SJCRH30 (cell line): ENCODE measurements at regions not wholly inside any gene's neighbourhood (a gene's known extent, or its start where the extent isn't known, plus 50 kb on each side); places are given as distances from the start of the nearest gene placed in this dataset.
A peak's percentile ranks its signal among the peaks of the same experiment; 100 is the strongest.

Experiments
- DNase-seq, 2 experiments: peaks; one replicate each; pipeline ENCODE4 v3.0.0-alpha.2; 2015 to 2020
- H3K27ac ChIP-seq: fragments of 250-450 bp; sonication (Bioruptor Pico); 2 replicates; pipeline ENCODE4 v1.5.1; 2020; ENCODE audit warnings: mild to moderate bottlenecking, moderate library complexity
- H3K27me3 ChIP-seq: fragments of 250-450 bp; sonication (Bioruptor Pico); 2 replicates; pipeline ENCODE4 v1.5.1; 2020; ENCODE audit warnings: mild to moderate bottlenecking, moderate library complexity
- H3K36me3 ChIP-seq: fragments of 250-450 bp; sonication (Bioruptor Pico); 2 replicates; pipeline ENCODE4 v1.5.1; 2020; ENCODE audit warnings: mild to moderate bottlenecking, moderate library complexity
- H3K4me1 ChIP-seq: fragments of 250-450 bp; sonication (Bioruptor Pico); 2 replicates; pipeline ENCODE4 v1.5.1; 2020; ENCODE audit warnings: mild to moderate bottlenecking, moderate library complexity
- H3K4me3 ChIP-seq: fragments of 250-450 bp; sonication (Bioruptor Pico); 2 replicates; pipeline ENCODE4 v1.5.1; 2020; ENCODE audit warnings: mild to moderate bottlenecking, moderate library complexity
- H3K9me3 ChIP-seq: fragments of 250-450 bp; sonication (Bioruptor Pico); replicated peaks from 2 replicates; pipeline ENCODE4 v1.5.1; 2020; ENCODE audit warnings: mild to moderate bottlenecking, moderate library complexity

- no peak overlapping the region for H3K27ac ChIP-seq
- no peaks in the 10 kb centered on the region; the same call in 1 of the 2 replicates for H3K9me3 ChIP-seq
- H3K27me3 ChIP-seq, result no peaks in the 10 kb centered on the region
- H3K4me3 ChIP-seq, result no peak overlapping the region
- no peak for DNase-seq
- no peaks in the 10 kb centered on the region for H3K36me3 ChIP-seq
- H3K4me1 ChIP-seq, result peaks cover 16% of the 10 kb centered on the region
Measured at GRCh38 chr10:33111488-33112051, 153.5 kb upstream of the ITGB1 start.

GRCh38 chr10:33109788-33110469, 151.9 kb upstream of the ITGB1 start:
- no peak for DNase-seq
- no peaks in the 10 kb centered on the region for H3K27me3 ChIP-seq
- H3K27ac ChIP-seq, result no peak overlapping the region
- H3K4me3 ChIP-seq, result no peak overlapping the region
- no peaks in the 10 kb centered on the region; the same call in 1 of the 2 replicates for H3K9me3 ChIP-seq
- H3K36me3 ChIP-seq, result no peaks in the 10 kb centered on the region
- H3K4me1 ChIP-seq, result peaks cover 14% of the 10 kb centered on the region

GRCh38 chr10:33109384-33109783, 151.4 kb upstream of the ITGB1 start:
- no peak for DNase-seq
- no peaks in the 10 kb centered on the region for H3K36me3 ChIP-seq
- H3K27me3 ChIP-seq, result no peaks in the 10 kb centered on the region
- H3K4me1 ChIP-seq, result peaks cover 14% of the 10 kb centered on the region
- no peak overlapping the region for H3K27ac ChIP-seq
- H3K4me3 ChIP-seq, result no peak overlapping the region
- no peaks in the 10 kb centered on the region; the same call in 1 of the 2 replicates for H3K9me3 ChIP-seq

GRCh38 chr10:33107953-33108352, 149.9 kb upstream of the ITGB1 start:
- H3K36me3 ChIP-seq, result no peaks in the 10 kb centered on the region
- H3K4me1 ChIP-seq, result peaks cover 4% of the 10 kb centered on the region; the same call in 1 of the 2 replicates
- no peak overlapping the region for H3K4me3 ChIP-seq
- H3K9me3 ChIP-seq, result peaks cover 6% of the 10 kb centered on the region; the same call in 1 of the 2 replicates
- no peak overlapping the region for H3K27ac ChIP-seq
- H3K27me3 ChIP-seq, result no peaks in the 10 kb centered on the region
- DNase-seq, result no peak

- no peak overlapping the region for H3K27ac ChIP-seq
- H3K4me1 ChIP-seq, result no peaks in the 10 kb centered on the region
- no peaks in the 10 kb centered on the region for H3K36me3 ChIP-seq
- no peaks in the 10 kb centered on the region for H3K27me3 ChIP-seq
- no peak overlapping the region for H3K4me3 ChIP-seq
- peaks cover 6% of the 10 kb centered on the region; the same call in 1 of the 2 replicates for H3K9me3 ChIP-seq
- no peak for DNase-seq
Measured at GRCh38 chr10:33106767-33107166, 148.7 kb upstream of the ITGB1 start.

GRCh38 chr10:33103863-33104379, 145.9 kb upstream of the ITGB1 start:
- no peak for DNase-seq
- Histone ChIP-seq H3K4me3 (no peak overlapping the region), H3K27me3 (no peaks in the 10 kb centered on the region), H3K36me3 (no peaks in the 10 kb centered on the region), H3K27ac (no peak overlapping the region), H3K9me3 (peaks cover 6% of the 10 kb centered on the region; the same call in 1 of the 2 replicates), H3K4me1 (no peaks in the 10 kb centered on the region)

GRCh38 chr10:33102071-33102470, 144.0 kb upstream of the ITGB1 start:
- Histone ChIP-seq H3K4me1 (no peaks in the 10 kb centered on the region), H3K27ac (no peak overlapping the region), H3K9me3 (peaks cover 6% of the 10 kb centered on the region; the same call in 1 of the 2 replicates), H3K36me3 (no peaks in the 10 kb centered on the region), H3K27me3 (no peaks in the 10 kb centered on the region), H3K4me3 (no peak overlapping the region)
- DNase-seq, result no peak

GRCh38 chr10:33101392-33101787, 143.4 kb upstream of the ITGB1 start:
- Histone ChIP-seq H3K27me3 (no peaks in the 10 kb centered on the region), H3K27ac (no peak overlapping the region), H3K4me1 (no peaks in the 10 kb centered on the region), H3K4me3 (no peak overlapping the region), H3K9me3 (peaks cover 6% of the 10 kb centered on the region; the same call in 1 of the 2 replicates), H3K36me3 (no peaks in the 10 kb centered on the region)
- no peak for DNase-seq

- no peaks in the 10 kb centered on the region for H3K4me1 ChIP-seq
- H3K27ac ChIP-seq, result no peak overlapping the region
- no peaks in the 10 kb centered on the region for H3K36me3 ChIP-seq
- no peaks in the 10 kb centered on the region for H3K27me3 ChIP-seq
- DNase-seq, result peak in 1 of 2 experiments; percentile 21
- peaks cover 6% of the 10 kb centered on the region; the same call in 1 of the 2 replicates for H3K9me3 ChIP-seq
- no peak overlapping the region for H3K4me3 ChIP-seq
Measured at GRCh38 chr10:33100781-33101391, 142.9 kb upstream of the ITGB1 start.

- H3K36me3 ChIP-seq, result no peaks in the 10 kb centered on the region
- H3K27me3 ChIP-seq, result no peaks in the 10 kb centered on the region
- H3K4me3 ChIP-seq, result no peak overlapping the region
- H3K4me1 ChIP-seq, result no peaks in the 10 kb centered on the region
- H3K9me3 ChIP-seq, result peaks cover 8% of the 10 kb centered on the region
- no peak for DNase-seq
- no peak overlapping the region for H3K27ac ChIP-seq
Measured at GRCh38 chr10:33099748-33100147, 141.7 kb upstream of the ITGB1 start.

- Histone ChIP-seq H3K4me3 (no peak overlapping the region), H3K36me3 (no peaks in the 10 kb centered on the region), H3K4me1 (no peaks in the 10 kb centered on the region; the same call in 1 of the 2 replicates), H3K27ac (no peak overlapping the region), H3K27me3 (no peaks in the 10 kb centered on the region), H3K9me3 (peaks cover 12% of the 10 kb centered on the region)
- no peak for DNase-seq
Measured at GRCh38 chr10:33098951-33099663, 141.1 kb upstream of the ITGB1 start.

- Histone ChIP-seq H3K27me3 (no peaks in the 10 kb centered on the region), H3K4me1 (no peaks in the 10 kb centered on the region; the same call in 1 of the 2 replicates), H3K27ac (no peak overlapping the region), H3K36me3 (no peaks in the 10 kb centered on the region), H3K9me3 (peaks cover 5% of the 10 kb centered on the region), H3K4me3 (no peak overlapping the region)
- DNase-seq, result peak in 1 of 2 experiments; percentile 22
Measured at GRCh38 chr10:33095867-33096815, 138.1 kb upstream of the ITGB1 start.

- no peaks in the 10 kb centered on the region for H3K27me3 ChIP-seq
- no peak overlapping the region for H3K27ac ChIP-seq
- peak; percentile 57 to 66 for DNase-seq
- no peaks in the 10 kb centered on the region for H3K36me3 ChIP-seq
- H3K4me1 ChIP-seq, result no peaks in the 10 kb centered on the region; the same call in 1 of the 2 replicates
- no peak overlapping the region for H3K4me3 ChIP-seq
- H3K9me3 ChIP-seq, result peaks cover 5% of the 10 kb centered on the region
Measured at GRCh38 chr10:33094263-33095051, 136.4 kb upstream of the ITGB1 start.
